ENCODE measurements at regions not wholly inside any gene's neighbourhood (a gene's known extent, or its start where the extent isn't known, plus 50 kb on each side); places are given as distances from the start of the nearest gene placed in this dataset.

GRCh38 chr6:167682125-167682524 lies 144.6 kb upstream of the AFDN start:
- H3K27ac ChIP-seq: peak overlapping the region; percentile 35 to 48
- no peak for ATAC-seq
- intact Hi-C loops (cut with DNase I): no loop called here
- H3K9me3 ChIP-seq: no peaks in the 10 kb centered on the region
- H3K4me3 ChIP-seq: no peak overlapping the region
- TF ChIP-seq CTCF (IDR thresholded peaks at IDR 0.05): no peak
- no peaks in the 10 kb centered on the region for H3K36me3 ChIP-seq
- H3K4me1 ChIP-seq: peaks cover 0 to 23% of the 10 kb centered on the region in 2 donors
- peak in 1 of 4 donors; percentile 29 for DNase-seq
- peaks cover 11 to 31% of the 10 kb centered on the region in 2 donors for H3K27me3 ChIP-seq

- ATAC-seq (no peak), DNase-seq (peak in 1 of 4 donors; percentile 12)
- Histone ChIP-seq H3K9me3 (no peaks in the 10 kb centered on the region), H3K36me3 (no peaks in the 10 kb centered on the region), H3K4me1 (peaks cover 0 to 19% of the 10 kb centered on the region in 2 donors), H3K27ac (peak overlapping the region; percentile 35 to 48), H3K27me3 (peaks cover 11 to 27% of the 10 kb centered on the region in 2 donors), H3K4me3 (no peak overlapping the region)
- no peak for TF ChIP-seq CTCF (IDR thresholded peaks at IDR 0.05)
- intact Hi-C loops (cut with DNase I): no loop called here
Measured at GRCh38 chr6:167682546-167683027, 144.1 kb upstream of the AFDN start.

- no peak overlapping the region for H3K4me3 ChIP-seq
- peaks cover 8 to 20% of the 10 kb centered on the region in 2 donors for H3K27me3 ChIP-seq
- DNase-seq (peak in 2 of 4 donors; percentile 38 to 45), ATAC-seq (peak; percentile 72)
- no peaks in the 10 kb centered on the region for H3K9me3 ChIP-seq
- peak overlapping the region; percentile 35 to 48 for H3K27ac ChIP-seq
- H3K4me1 ChIP-seq: peaks cover 0 to 12% of the 10 kb centered on the region in 2 donors
- intact Hi-C loops (cut with DNase I): no loop called here
- no peak for TF ChIP-seq CTCF (IDR thresholded peaks at IDR 0.05)
- H3K36me3 ChIP-seq: no peaks in the 10 kb centered on the region
Measured at GRCh38 chr6:167683028-167683862, 143.5 kb upstream of the AFDN start.

GRCh38 chr6:167684276-167685104 lies 142.2 kb upstream of the AFDN start:
- H3K9me3 ChIP-seq: no peaks in the 10 kb centered on the region
- intact Hi-C loops (cut with DNase I): no loop called here
- DNase-seq: peak in 1 of 4 donors; percentile 18
- TF ChIP-seq CTCF (IDR thresholded peaks at IDR 0.05): no peak
- no peak overlapping the region for H3K27ac ChIP-seq
- peaks cover 0 to 3% of the 10 kb centered on the region in 2 donors for H3K4me1 ChIP-seq
- H3K27me3 ChIP-seq: peaks cover 0 to 8% of the 10 kb centered on the region in 2 donors
- no peak overlapping the region for H3K4me3 ChIP-seq
- no peak for ATAC-seq
- no peaks in the 10 kb centered on the region for H3K36me3 ChIP-seq

- no peak for DNase-seq
- ATAC-seq: no peak
Measured at GRCh38 chr6:167685654-167686053, 141.1 kb upstream of the AFDN start.

More at GRCh38 chr6:167685654-167686053, 141.1 kb upstream of the AFDN start:
- no peak overlapping the region for H3K4me3 ChIP-seq
- H3K36me3 ChIP-seq: no peaks in the 10 kb centered on the region
- no peak overlapping the region for H3K27ac ChIP-seq
- no peak for TF ChIP-seq CTCF (IDR thresholded peaks at IDR 0.05)
- H3K4me1 ChIP-seq: peaks cover 0 to 7% of the 10 kb centered on the region in 2 donors
- no peaks in the 10 kb centered on the region for H3K9me3 ChIP-seq
- H3K27me3 ChIP-seq: no peaks in the 10 kb centered on the region
- intact Hi-C loops (cut with DNase I): no loop called here

Measured in left lung (tissue), 4 donors.